Upper lobe of left lung (tissue), 6 donors: ENCODE measurements at regions not wholly inside any gene's neighbourhood (a gene's known extent, or its start where the extent isn't known, plus 50 kb on each side); places are given as distances from the start of the nearest gene placed in this dataset.

Source experiments
- ATAC-seq, 2 donors: fragments of 200-7000 bp; cut with Tn5 transposase; one replicate each; pipeline ENCODE4 v1.9.1; 2022; ENCODE audit warnings: mild to moderate bottlenecking in 2 of 2, moderate library complexity in 2 of 2; ENCODE audit not compliant: low FRiP score in 2 of 2
- DNase-seq, 2 donors: peaks; one replicate each; pipeline ENCODE4 v3.0.0-alpha.2; 2019 to 2020
- H3K27ac ChIP-seq, 4 donors: fragments of 200-600 bp; sonication (generic); one replicate each; pipeline ENCODE4 v1.5.1; 2016 to 2019
- H3K27me3 ChIP-seq, 4 donors: fragments of 200-600 bp; sonication (generic); one replicate each; pipeline ENCODE4 v1.5.1; 2017 to 2019
- H3K36me3 ChIP-seq, 4 donors: fragments of 200-600 bp; sonication (generic); one replicate each; pipeline ENCODE4 v1.5.1; 2016 to 2019
- H3K4me1 ChIP-seq, 4 donors: fragments of 200-600 bp; sonication (generic); one replicate each; pipeline ENCODE4 v1.5.1; 2018 to 2019
- H3K4me3 ChIP-seq, 4 donors: fragments of 200-600 bp; sonication (generic); one replicate each; pipeline ENCODE4 v1.5.1; 2017 to 2019; ENCODE audit warnings: mild to moderate bottlenecking in 2 of 4, moderate library complexity in 1 of 4
- H3K9me3 ChIP-seq, 4 donors: fragments of 200-600 bp; sonication (generic); one replicate each; pipeline ENCODE4 v1.5.1; 2018 to 2019
- CTCF ChIP-seq, 6 experiments: fragments of 450-650 bp in 4 of 6; fragments of 200-600 bp in 2 of 6; sonication (generic) in 2 of 6; IDR thresholded peaks; one replicate each; pipeline ENCODE4 v1.5.1; 2016 to 2019; ENCODE audit warnings: antibody characterized with exemption in 6 of 6
- EP300 ChIP-seq, 4 donors: sonication (generic); formaldehyde crosslinking; IDR thresholded peaks; one replicate each; pipeline ENCODE4 v1.5.1; 2017; ENCODE audit warnings: antibody characterized with exemption in 4 of 4, control low read depth in 2 of 4
- POLR2A ChIP-seq, 4 donors: fragments of 450-650 bp; IDR thresholded peaks; one replicate each; pipeline ENCODE4 v1.5.1; 2016 to 2017; ENCODE audit warnings: antibody characterized with exemption in 4 of 4, mild to moderate bottlenecking in 2 of 4
- POLR2AphosphoS5 ChIP-seq, 2 donors: sonication (generic); formaldehyde crosslinking; IDR thresholded peaks; one replicate each; pipeline ENCODE4 v1.5.1; 2017; ENCODE audit warnings: antibody characterized with exemption in 2 of 2
- WGBS, 2 donors: methylation state at CpG; one replicate each; pipeline ENCODE4 v1.1.5; 2017 to 2018; 5-methylcytosine and 5-hydroxymethylcytosine counted together
- donor health status: DM: no; HTN: no; CAD: no; lungs with moderate emphysema.
- donor health status: DM: no; HTN: yes; CAD: no; lungs with severe emphysema.

- ATAC-seq = no peak
- H3K27me3 ChIP-seq = no peaks in the 10 kb centered on the region
- TF ChIP-seq POLR2A (IDR thresholded peaks at IDR 0.05) = no peak
- TF ChIP-seq EP300 (IDR thresholded peaks at IDR 0.05) = no peak
- no peak for TF ChIP-seq POLR2AphosphoS5 (IDR thresholded peaks at IDR 0.05)
- no peak for TF ChIP-seq CTCF (IDR thresholded peaks at IDR 0.05)
- 78 to 86% methylated on average over 5 of the region's 5 CpGs for WGBS, 2 donors
- no peak overlapping the region for H3K4me3 ChIP-seq
- H3K27ac ChIP-seq = no peak overlapping the region
- DNase-seq = no peak
- H3K4me1 ChIP-seq = peaks cover 0 to 8% (median 5%) of the 10 kb centered on the region in 4 donors
- H3K36me3 ChIP-seq = no peaks in the 10 kb centered on the region
- H3K9me3 ChIP-seq = no peaks in the 10 kb centered on the region
Measured at GRCh38 chr2:222779145-222779832, 81.5 kb upstream of the ACSL3 start.

- H3K9me3 ChIP-seq = no peaks in the 10 kb centered on the region
- no peak overlapping the region for H3K27ac ChIP-seq
- no peak for TF ChIP-seq POLR2A (IDR thresholded peaks at IDR 0.05)
- no peak for TF ChIP-seq POLR2AphosphoS5 (IDR thresholded peaks at IDR 0.05)
- no peak for TF ChIP-seq CTCF (IDR thresholded peaks at IDR 0.05)
- TF ChIP-seq EP300 (IDR thresholded peaks at IDR 0.05) = no peak
- no peak overlapping the region for H3K4me3 ChIP-seq
- DNase-seq (no peak), ATAC-seq (no peak)
- H3K4me1 ChIP-seq = peaks cover 0 to 8% (median 5%) of the 10 kb centered on the region in 4 donors
- 80 to 81% methylated on average over 4 of the region's 4 CpGs for WGBS, 2 donors
- no peaks in the 10 kb centered on the region for H3K36me3 ChIP-seq
- H3K27me3 ChIP-seq = no peaks in the 10 kb centered on the region
Measured at GRCh38 chr2:222780051-222780450, 80.8 kb upstream of the ACSL3 start.

GRCh38 chr2:222782201-222782730 is 78.6 kb upstream of the ACSL3 start:
- no peaks in the 10 kb centered on the region for H3K27me3 ChIP-seq
- no peak for DNase-seq
- H3K9me3 ChIP-seq = no peaks in the 10 kb centered on the region
- no peak overlapping the region for H3K27ac ChIP-seq
- 82 to 85% methylated on average over 6 of the region's 6 CpGs for WGBS, 2 donors
- TF ChIP-seq EP300 (IDR thresholded peaks at IDR 0.05) (no peak), CTCF (IDR thresholded peaks at IDR 0.05) (no peak), POLR2AphosphoS5 (IDR thresholded peaks at IDR 0.05) (no peak), POLR2A (IDR thresholded peaks at IDR 0.05) (no peak)
- H3K36me3 ChIP-seq = no peaks in the 10 kb centered on the region
- ATAC-seq = no peak
- peaks cover 0 to 2% (median under 1%) of the 10 kb centered on the region in 4 donors for H3K4me1 ChIP-seq
- H3K4me3 ChIP-seq = no peak overlapping the region

GRCh38 chr2:222783592-222783991 is 77.2 kb upstream of the ACSL3 start:
- Histone ChIP-seq H3K4me3 (no peak overlapping the region), H3K36me3 (no peaks in the 10 kb centered on the region), H3K27me3 (no peaks in the 10 kb centered on the region), H3K4me1 (no peaks in the 10 kb centered on the region), H3K9me3 (no peaks in the 10 kb centered on the region), H3K27ac (no peak overlapping the region)
- TF ChIP-seq POLR2A (IDR thresholded peaks at IDR 0.05) = no peak
- no peak for TF ChIP-seq POLR2AphosphoS5 (IDR thresholded peaks at IDR 0.05)
- no peak for TF ChIP-seq CTCF (IDR thresholded peaks at IDR 0.05)
- ATAC-seq (no peak), DNase-seq (no peak)
- WGBS, 2 donors = 96 to 100% methylated on average over 1 of the region's 1 CpG

GRCh38 chr2:222790932-222791331 is 69.9 kb upstream of the ACSL3 start:
- whole genome bisulfite sequencing, 2 donors = 80 to 83% methylated on average over 7 of the region's 7 CpGs
- H3K27ac ChIP-seq = peak overlapping the region; percentile 73 to 83 (median 76)

More at GRCh38 chr2:222790932-222791331, 69.9 kb upstream of the ACSL3 start:
- no peak for ATAC-seq
- no peak for DNase-seq
- TF ChIP-seq EP300 (IDR thresholded peaks at IDR 0.05) (no peak), POLR2A (IDR thresholded peaks at IDR 0.05) (no peak), CTCF (IDR thresholded peaks at IDR 0.05) (no peak), POLR2AphosphoS5 (IDR thresholded peaks at IDR 0.05) (no peak)
- H3K27me3 ChIP-seq = no peaks in the 10 kb centered on the region
- no peak overlapping the region for H3K4me3 ChIP-seq
- no peaks in the 10 kb centered on the region for H3K36me3 ChIP-seq
- H3K4me1 ChIP-seq = peaks cover 30 to 42% (median 37%) of the 10 kb centered on the region in 4 donors
- no peaks in the 10 kb centered on the region for H3K9me3 ChIP-seq
